Osteocyte (in vitro differentiated cells): ENCODE measurements at regions not wholly inside any gene's neighbourhood (a gene's known extent, or its start where the extent isn't known, plus 50 kb on each side); places are given as distances from the start of the nearest gene placed in this dataset.

Experiments used
- DNase-seq: peaks from one replicate; pipeline ENCODE4 v3.0.0; 2021; ENCODE audit warnings: mixed read lengths; ENCODE audit not compliant: unreplicated experiment; ENCODE audit errors: extremely low spot score
- H3K27ac Mint-ChIP-seq: one replicate; pipeline ENCODE4 v1.8.0; 2021; ENCODE audit warnings: mild to moderate bottlenecking, mixed read lengths; ENCODE audit not compliant: unreplicated experiment
- H3K27me3 Mint-ChIP-seq: one replicate; pipeline ENCODE4 v1.8.0; 2021; ENCODE audit warnings: mixed read lengths; ENCODE audit not compliant: unreplicated experiment
- H3K36me3 Mint-ChIP-seq: one replicate; pipeline ENCODE4 v1.8.0; 2021; ENCODE audit warnings: mixed read lengths; ENCODE audit not compliant: unreplicated experiment
- H3K4me1 Mint-ChIP-seq: one replicate; pipeline ENCODE4 v1.8.0; 2021; ENCODE audit warnings: mixed read lengths; ENCODE audit not compliant: unreplicated experiment
- H3K4me3 Mint-ChIP-seq: one replicate; pipeline ENCODE4 v1.8.0; 2021; ENCODE audit warnings: mild to moderate bottlenecking, moderate library complexity, mixed read lengths; ENCODE audit not compliant: unreplicated experiment
- H3K9me3 Mint-ChIP-seq: one replicate; pipeline ENCODE4 v1.8.0; 2021; ENCODE audit warnings: mixed read lengths; ENCODE audit not compliant: unreplicated experiment
- CTCF ChIP-seq: fragments of 200-600 bp; sonication (generic); IDR thresholded peaks from 2 replicates; pipeline ENCODE4 v1.5.0; 2021; ENCODE audit warnings: antibody characterized with exemption, mild to moderate bottlenecking, moderate library complexity

GRCh38 chr3:160106905-160107861, 118.0 kb upstream of the C3orf80 start:
- H3K9me3 Mint-ChIP-seq: no peaks in the 10 kb centered on the region
- peak; percentile 53 for DNase-seq
- no peak for TF ChIP-seq CTCF
- H3K4me1 Mint-ChIP-seq: peaks cover 7% of the 10 kb centered on the region
- peaks cover 15% of the 10 kb centered on the region for H3K27me3 Mint-ChIP-seq
- no peak overlapping the region for H3K27ac Mint-ChIP-seq
- H3K36me3 Mint-ChIP-seq: no peaks in the 10 kb centered on the region
- no peak overlapping the region for H3K4me3 Mint-ChIP-seq

GRCh38 chr3:160108362-160108761, 116.9 kb upstream of the C3orf80 start:
- Mint-ChIP-seq H3K27ac (no peak overlapping the region), H3K9me3 (no peaks in the 10 kb centered on the region), H3K4me1 (peaks cover 7% of the 10 kb centered on the region), H3K36me3 (no peaks in the 10 kb centered on the region), H3K27me3 (peaks cover 22% of the 10 kb centered on the region), H3K4me3 (no peak overlapping the region)
- DNase-seq: peak; percentile 8
- no peak for TF ChIP-seq CTCF

- TF ChIP-seq CTCF: no peak
- H3K4me1 Mint-ChIP-seq: peaks cover 7% of the 10 kb centered on the region
- H3K27me3 Mint-ChIP-seq: peaks cover 29% of the 10 kb centered on the region
- H3K36me3 Mint-ChIP-seq: no peaks in the 10 kb centered on the region
- H3K27ac Mint-ChIP-seq: no peak overlapping the region
- H3K9me3 Mint-ChIP-seq: no peaks in the 10 kb centered on the region
- no peak for DNase-seq
- H3K4me3 Mint-ChIP-seq: no peak overlapping the region
Observed at GRCh38 chr3:160112481-160112880, 112.7 kb upstream of the C3orf80 start.

- no peak overlapping the region for H3K4me3 Mint-ChIP-seq
- peaks cover 34% of the 10 kb centered on the region for H3K27me3 Mint-ChIP-seq
- H3K27ac Mint-ChIP-seq: no peak overlapping the region
- DNase-seq: no peak
- peaks cover 7% of the 10 kb centered on the region for H3K4me1 Mint-ChIP-seq
- no peaks in the 10 kb centered on the region for H3K9me3 Mint-ChIP-seq
- TF ChIP-seq CTCF: no peak
- H3K36me3 Mint-ChIP-seq: no peaks in the 10 kb centered on the region
Observed at GRCh38 chr3:160112996-160113395, 112.2 kb upstream of the C3orf80 start.

GRCh38 chr3:160114355-160114995, 110.7 kb upstream of the C3orf80 start:
- H3K4me1 Mint-ChIP-seq: peaks cover 7% of the 10 kb centered on the region
- no peak overlapping the region for H3K4me3 Mint-ChIP-seq
- H3K27ac Mint-ChIP-seq: no peak overlapping the region
- no peak for TF ChIP-seq CTCF
- H3K9me3 Mint-ChIP-seq: no peaks in the 10 kb centered on the region
- H3K27me3 Mint-ChIP-seq: peaks cover 34% of the 10 kb centered on the region
- H3K36me3 Mint-ChIP-seq: no peaks in the 10 kb centered on the region
- DNase-seq: no peak
